IMR-90 (cell line): ENCODE measurements at regions not wholly inside any gene's neighbourhood (a gene's known extent, or its start where the extent isn't known, plus 50 kb on each side); places are given as distances from the start of the nearest gene placed in this dataset.

Experiments
- ATAC-seq: fragments of 200-7000 bp; cut with Tn5 transposase; 2 replicates; pipeline ENCODE4 v1.9.1; 2020; ENCODE audit warnings: low read depth, mild to moderate bottlenecking, moderate library complexity
- BruUV-seq: library from RNA; stranded (reverse); fragments of 400-500 nt; replicated peaks from 2 replicates; lab custom pipeline; 2021; lab: Mats Ljungman, UMichigan
- CTCF ChIA-PET: fragments of 300-600 bp; formaldehyde crosslinking; extraction: SDS; loops from one replicate; lab custom pipeline; 2021; ENCODE audit warnings: antibody characterized with exemption; lab: Yijun Ruan, JAX
- POLR2A ChIA-PET: fragments of 300-600 bp; sonication (Branson Sonifier 250); formaldehyde crosslinking; loops from one replicate; lab custom pipeline; 2022; ENCODE audit warnings: antibody characterized with exemption; ENCODE audit not compliant: unreplicated experiment; lab: Charles Lee
- DNase-seq: peaks from one replicate; pipeline ENCODE4 v3.0.0; 2013
- H2AFZ ChIP-seq: replicated peaks from 2 replicates; pipeline ENCODE3; 2013; ENCODE audit warnings: low read length, mild to moderate bottlenecking; ENCODE audit not compliant: poor library complexity
- H2AK5ac ChIP-seq: 2 replicates; pipeline ENCODE4 v1.6.1; 2013; ENCODE audit warnings: low read depth, low read length, inconsistent platforms
- H2AK9ac ChIP-seq: replicated peaks from 2 replicates; pipeline ENCODE3; 2013; ENCODE audit warnings: mild to moderate bottlenecking, low read depth, low read length, moderate library complexity; ENCODE audit not compliant: poor library complexity
- H2BK120ac ChIP-seq: 2 replicates; pipeline ENCODE4 v1.6.1; 2013; ENCODE audit warnings: low read depth, low read length, inconsistent platforms
- H2BK15ac ChIP-seq: 3 replicates; pipeline ENCODE4 v1.6.1; 2013; ENCODE audit warnings: low read depth, low read length, inconsistent platforms
- H2BK20ac ChIP-seq: 2 replicates; pipeline ENCODE4 v1.6.1; 2013; ENCODE audit warnings: low read depth, mild to moderate bottlenecking, inconsistent platforms, low read length, moderate library complexity
- H2BK5ac ChIP-seq: 2 replicates; pipeline ENCODE4 v1.6.1; 2013; ENCODE audit warnings: mild to moderate bottlenecking, low read depth, low read length, inconsistent platforms; ENCODE audit not compliant: poor library complexity, severe bottlenecking
- H3K14ac ChIP-seq: replicated peaks from 2 replicates; pipeline ENCODE4 v1.6.1; 2013; ENCODE audit warnings: low read depth, low read length, inconsistent platforms
- H3K18ac ChIP-seq: 2 replicates; pipeline ENCODE4 v1.6.1; 2013; ENCODE audit warnings: low read depth, low read length, control low read depth
- H3K23ac ChIP-seq: 2 replicates; pipeline ENCODE4 v1.6.1; 2013; ENCODE audit warnings: low read depth, low read length, inconsistent platforms
- H3K27ac ChIP-seq: 2 replicates; pipeline ENCODE4 v1.5.1; 2013; ENCODE audit warnings: mild to moderate bottlenecking, control low read depth, low read length; ENCODE audit not compliant: insufficient read depth
- H3K27me3 ChIP-seq: 2 replicates; pipeline ENCODE4 v1.6.1; 2013; ENCODE audit warnings: low read length; ENCODE audit not compliant: control insufficient read depth, insufficient read depth
- H3K36me3 ChIP-seq: 2 replicates; pipeline ENCODE4 v1.6.1; 2013; ENCODE audit warnings: low read length, mixed read lengths; ENCODE audit not compliant: control insufficient read depth, insufficient read depth
- H3K4ac ChIP-seq: 2 replicates; pipeline ENCODE4 v1.6.1; 2013; ENCODE audit warnings: low read depth, low read length, inconsistent platforms
- H3K4me1 ChIP-seq: 2 replicates; pipeline ENCODE4 v1.6.1; 2013; ENCODE audit warnings: low read length, mixed read lengths; ENCODE audit not compliant: control insufficient read depth, insufficient read depth
- H3K4me2 ChIP-seq: 2 replicates; pipeline ENCODE4 v1.6.1; 2013; ENCODE audit warnings: low read depth, mild to moderate bottlenecking, control low read depth, low read length, moderate library complexity
- H3K4me3 ChIP-seq: 2 replicates; pipeline ENCODE4 v1.5.1; 2013; ENCODE audit warnings: low read depth, mild to moderate bottlenecking, control low read depth, low read length, moderate library complexity; ENCODE audit not compliant: insufficient read depth
- H3K56ac ChIP-seq: 2 replicates; pipeline ENCODE4 v1.6.1; 2013; ENCODE audit warnings: low read length, inconsistent platforms; ENCODE audit not compliant: insufficient read depth; ENCODE audit errors: extremely low read depth
- H3K79me1 ChIP-seq, 2 experiments: 2 replicates each; pipeline ENCODE4 v1.6.1; 2013; ENCODE audit warnings: low read length in 2 of 2, inconsistent platforms in 1 of 2, low read depth in 1 of 2
- H3K9ac ChIP-seq: 2 replicates; pipeline ENCODE4 v1.6.1; 2013; ENCODE audit warnings: low read depth, low read length, control low read depth
- H3K9me1 ChIP-seq: 2 replicates; pipeline ENCODE4 v1.6.1; 2013; ENCODE audit warnings: low read length, inconsistent platforms; ENCODE audit not compliant: insufficient read depth
- H3K9me3 ChIP-seq: 2 replicates; pipeline ENCODE4 v1.6.1; 2013; ENCODE audit warnings: low read length; ENCODE audit not compliant: control insufficient read depth, insufficient read depth
- H4K20me1 ChIP-seq: 2 replicates; pipeline ENCODE4 v1.6.1; 2013; ENCODE audit warnings: low read length, inconsistent platforms; ENCODE audit not compliant: insufficient read depth
- H4K5ac ChIP-seq: 2 replicates; pipeline ENCODE4 v1.6.1; 2013; ENCODE audit warnings: mild to moderate bottlenecking, low read depth, low read length, control low read depth
- H4K8ac ChIP-seq, 2 experiments: 2 replicates each; pipeline ENCODE4 v1.6.1; 2013; ENCODE audit warnings: low read depth in 2 of 2, low read length in 2 of 2, control low read depth in 1 of 2, inconsistent platforms in 1 of 2
- H4K91ac ChIP-seq: 2 replicates; pipeline ENCODE4 v1.6.1; 2013; ENCODE audit warnings: low read depth, low read length, inconsistent platforms; ENCODE audit not compliant: insufficient read depth
- BHLHE40 ChIP-seq: fragments of 150-350 bp; IDR thresholded peaks from 2 replicates; pipeline ENCODE4 v1.6.1; 2016; ENCODE audit warnings: mild to moderate bottlenecking, low read depth, low read length
- CEBPB ChIP-seq: IDR thresholded peaks from 2 replicates; pipeline ENCODE4 v1.6.1; 2012; ENCODE audit warnings: low read depth, low read length, improper control_type of control experiment
- CHD1 ChIP-seq: IDR thresholded peaks from 2 replicates; pipeline ENCODE4 v1.6.1; 2012; ENCODE audit warnings: low read depth, low read length, improper control_type of control experiment
- FOS ChIP-seq: fragments of 150-350 bp; IDR thresholded peaks from 2 replicates; pipeline ENCODE4 v1.6.1; 2016; ENCODE audit warnings: low read depth, low read length
- MAFK ChIP-seq: IDR thresholded peaks from 2 replicates; pipeline ENCODE4 v1.6.1; 2012; ENCODE audit warnings: low read depth, low read length, improper control_type of control experiment
- MAZ ChIP-seq: IDR thresholded peaks from 2 replicates; pipeline ENCODE4 v1.6.1; 2012; ENCODE audit warnings: low read depth, mild to moderate bottlenecking, low read length, improper control_type of control experiment, moderate library complexity, borderline replicate concordance
- MXI1 ChIP-seq: IDR thresholded peaks from 2 replicates; pipeline ENCODE4 v1.6.1; 2012; ENCODE audit warnings: low read depth, mild to moderate bottlenecking, low read length, moderate library complexity, borderline replicate concordance
- NFE2L2 ChIP-seq: fragments of 150-350 bp; IDR thresholded peaks from 2 replicates; pipeline ENCODE4 v1.6.1; 2016; ENCODE audit warnings: low read depth, mild to moderate bottlenecking, low read length
- POLR2A ChIP-seq: IDR thresholded peaks from 2 replicates; pipeline ENCODE4 v1.6.1; 2012; ENCODE audit warnings: mild to moderate bottlenecking, low read depth, low read length
- RAD21 ChIP-seq: IDR thresholded peaks from 2 replicates; pipeline ENCODE4 v1.6.1; 2012; ENCODE audit warnings: low read length, improper control_type of control experiment
- RCOR1 ChIP-seq: IDR thresholded peaks from 2 replicates; pipeline ENCODE4 v1.6.1; 2012; ENCODE audit warnings: mild to moderate bottlenecking, low read length, improper control_type of control experiment; ENCODE audit not compliant: insufficient replicate concordance
- RFX5 ChIP-seq: IDR thresholded peaks from 2 replicates; pipeline ENCODE4 v1.8.0; 2012; ENCODE audit warnings: low read depth, mild to moderate bottlenecking, low read length, moderate library complexity
- SMC3 ChIP-seq: fragments of 150-350 bp; IDR thresholded peaks from 2 replicates; pipeline ENCODE4 v1.6.1; 2016; ENCODE audit warnings: low read depth, mild to moderate bottlenecking, antibody characterized with exemption, low read length, moderate library complexity
- USF2 ChIP-seq: fragments of 150-350 bp; IDR thresholded peaks from 2 replicates; pipeline ENCODE4 v1.6.1; 2017; ENCODE audit warnings: mild to moderate bottlenecking, antibody characterized with exemption, low read length, low read depth
- WGBS, 2 experiments: methylation state at CpG; one replicate each; pipeline versions ENCODE4 v1.1.5 to v1.1.7; 2013; ENCODE audit warnings: missing lambda C conversion rate in 2 of 2; ENCODE audit not compliant: insufficient read length in 1 of 2; ENCODE audit errors: extremely low coverage in 2 of 2; 5-methylcytosine and 5-hydroxymethylcytosine counted together
- dilution Hi-C: fragments of 300-500 bp; cut with HindIII; formaldehyde crosslinking; loops from one replicate; pipeline ENCODE4 v1.14.3; 2018; ENCODE audit warnings: low sequenced_read_pairs; ENCODE audit not compliant: unreplicated experiment
- in situ Hi-C: fragments of 300-500 bp; cut with MboI; formaldehyde crosslinking; loops from 3 replicates; pipeline ENCODE4 v1.14.3; 2019; ENCODE audit warnings: low sequenced_read_pairs, inconsistent platforms, mixed read lengths
- intact Hi-C: fragments of 100-400 bp; cut with micrococcal nuclease; formaldehyde crosslinking; loops from 2 replicates; pipeline ENCODE4 v1.10.0; 2022
- TF ChIP-seq, protein P1 (sequence below): conservative IDR thresholded peaks from 2 replicates; pipeline ENCODE4 v1.5.1; 2012; ENCODE audit warnings: mild to moderate bottlenecking, low read depth, low read length, improper control_type of control experiment

DNA sequence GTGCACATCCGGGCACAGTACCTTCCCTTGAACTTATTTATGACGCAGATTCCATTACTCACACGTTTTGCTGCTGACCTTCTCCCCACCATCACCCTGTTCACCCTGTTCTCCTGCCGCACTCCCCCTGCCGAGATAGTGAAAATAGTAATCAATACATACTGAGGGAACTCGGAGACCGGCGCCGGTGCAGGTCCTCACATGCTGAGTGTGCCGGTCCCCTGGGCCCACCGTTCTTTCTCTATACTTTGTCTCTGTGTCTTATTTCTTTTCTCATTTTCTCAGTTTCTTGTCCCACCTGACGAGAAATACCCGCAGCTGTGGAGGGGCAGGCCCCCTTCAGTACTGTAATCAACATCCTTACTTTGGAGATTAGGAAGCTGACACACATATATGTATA lies 1337.1 kb upstream of the PABPC4L start:
- H4K91ac ChIP-seq = no peak overlapping the region
- H3K9ac ChIP-seq = no peak overlapping the region
- ATAC-seq (no peak), DNase-seq (no peak)
- no peak overlapping the region for H2BK20ac ChIP-seq
- H3K14ac ChIP-seq = no peak overlapping the region
- ChIA-PET CTCF (no interaction called here), POLR2A (no interaction called here)
- no peak overlapping the region for H4K5ac ChIP-seq
- in situ Hi-C loops (no loop called here), dilution Hi-C loops (no loop called here), intact Hi-C loops (no loop called here)
- no peak overlapping the region for H3K4me3 ChIP-seq
- no peaks in the 10 kb centered on the region for H3K36me3 ChIP-seq
- no peak overlapping the region for H2BK5ac ChIP-seq
- no peaks in the 10 kb centered on the region for H3K9me1 ChIP-seq
- WGBS, 2 experiments = no CpG with 5 or more reads among the region's 13 CpGs
- H3K79me1 ChIP-seq = no peaks in the 10 kb centered on the region
- H4K8ac ChIP-seq = no peak overlapping the region
- BruUV-seq = no TSS peak
- H4K20me1 ChIP-seq = no peaks in the 10 kb centered on the region
- no peaks in the 10 kb centered on the region for H3K9me3 ChIP-seq
- no peak overlapping the region for H2AK5ac ChIP-seq
- H3K27me3 ChIP-seq = no peaks in the 10 kb centered on the region
- H2AK9ac ChIP-seq = no peak overlapping the region
- TF ChIP-seq MAZ = no peak
- TF ChIP-seq SMC3 = no peak
- TF ChIP-seq MAFK = no peak
- no peak for TF ChIP-seq CEBPB
- TF ChIP-seq MXI1 = no peak
- TF ChIP-seq USF2 = no peak
- TF ChIP-seq RAD21 = no peak
- TF ChIP-seq RFX5 = no peak
- TF ChIP-seq BHLHE40 = no peak
- no peak for TF ChIP-seq CHD1
- no peak for TF ChIP-seq FOS
- TF ChIP-seq NFE2L2 = no peak
- no peak for TF ChIP-seq RCOR1
- TF ChIP-seq, protein P1, sequence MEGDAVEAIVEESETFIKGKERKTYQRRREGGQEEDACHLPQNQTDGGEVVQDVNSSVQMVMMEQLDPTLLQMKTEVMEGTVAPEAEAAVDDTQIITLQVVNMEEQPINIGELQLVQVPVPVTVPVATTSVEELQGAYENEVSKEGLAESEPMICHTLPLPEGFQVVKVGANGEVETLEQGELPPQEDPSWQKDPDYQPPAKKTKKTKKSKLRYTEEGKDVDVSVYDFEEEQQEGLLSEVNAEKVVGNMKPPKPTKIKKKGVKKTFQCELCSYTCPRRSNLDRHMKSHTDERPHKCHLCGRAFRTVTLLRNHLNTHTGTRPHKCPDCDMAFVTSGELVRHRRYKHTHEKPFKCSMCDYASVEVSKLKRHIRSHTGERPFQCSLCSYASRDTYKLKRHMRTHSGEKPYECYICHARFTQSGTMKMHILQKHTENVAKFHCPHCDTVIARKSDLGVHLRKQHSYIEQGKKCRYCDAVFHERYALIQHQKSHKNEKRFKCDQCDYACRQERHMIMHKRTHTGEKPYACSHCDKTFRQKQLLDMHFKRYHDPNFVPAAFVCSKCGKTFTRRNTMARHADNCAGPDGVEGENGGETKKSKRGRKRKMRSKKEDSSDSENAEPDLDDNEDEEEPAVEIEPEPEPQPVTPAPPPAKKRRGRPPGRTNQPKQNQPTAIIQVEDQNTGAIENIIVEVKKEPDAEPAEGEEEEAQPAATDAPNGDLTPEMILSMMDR = no peak
- no peak for TF ChIP-seq POLR2A
- H3K4me2 ChIP-seq = no peak overlapping the region
- H3K23ac ChIP-seq = no peak overlapping the region
- H3K4ac ChIP-seq = no peak overlapping the region
- no peak overlapping the region for H2AFZ ChIP-seq
- H3K4me1 ChIP-seq = no peaks in the 10 kb centered on the region
- H3K27ac ChIP-seq = no peak overlapping the region
- H3K56ac ChIP-seq = no peak overlapping the region
- no peak overlapping the region for H2BK15ac ChIP-seq
- H3K18ac ChIP-seq = no peak overlapping the region
- no peak overlapping the region for H2BK120ac ChIP-seq
